PC-9 (cell line): ENCODE measurements at regions not wholly inside any gene's neighbourhood (a gene's known extent, or its start where the extent isn't known, plus 50 kb on each side); places are given as distances from the start of the nearest gene placed in this dataset.

Experiments used
- BruUV-seq: library from RNA; stranded (reverse); fragments of 400-500 nt; replicated peaks from 2 replicates; lab custom pipeline; 2021; lab: Mats Ljungman, UMichigan
- CTCF ChIA-PET: fragments of 300-600 bp; sonication (Branson Sonifier 250); formaldehyde crosslinking; loops from one replicate; lab custom pipeline; 2022; ENCODE audit warnings: antibody characterized with exemption; lab: Charles Lee
- POLR2A ChIA-PET: fragments of 300-600 bp; sonication (Branson Sonifier 250); formaldehyde crosslinking; loops from one replicate; lab custom pipeline; 2022; ENCODE audit warnings: antibody characterized with exemption; ENCODE audit not compliant: unreplicated experiment; lab: Charles Lee
- DNase-seq, 2 experiments: peaks; one replicate each; pipeline versions ENCODE4 v3.0.0 to v3.0.0-alpha.2; 2015 to 2022; ENCODE audit warnings: mixed read lengths in 1 of 2
- H2AFZ ChIP-seq: fragments of 200-600 bp; sonication (generic); 2 replicates; pipeline ENCODE4 v1.8.1; 2017; ENCODE audit warnings: antibody characterized with exemption
- H3F3A ChIP-seq: fragments of 200-600 bp; sonication (generic); 2 replicates; pipeline ENCODE4 v1.8.1; 2017; ENCODE audit warnings: antibody characterized with exemption, mild to moderate bottlenecking, low read depth; ENCODE audit not compliant: insufficient read depth
- H3K27ac ChIP-seq: fragments of 200-600 bp; sonication (generic); 2 replicates; pipeline ENCODE4 v1.6.1; 2016; ENCODE audit warnings: mixed run types
- H3K27me3 ChIP-seq: fragments of 200-600 bp; sonication (generic); 2 replicates; pipeline ENCODE4 v1.6.1; 2016; ENCODE audit warnings: low read depth, mixed run types; ENCODE audit not compliant: insufficient read depth
- H3K36me3 ChIP-seq: fragments of 200-600 bp; sonication (generic); 2 replicates; pipeline ENCODE4 v1.6.1; 2016; ENCODE audit warnings: low read depth, mixed run types
- H3K4me1 ChIP-seq: fragments of 200-600 bp; sonication (generic); replicated peaks from 2 replicates; pipeline ENCODE4 v1.6.1; 2016; ENCODE audit warnings: mixed run types; ENCODE audit not compliant: insufficient read depth
- H3K4me2 ChIP-seq: fragments of 200-600 bp; sonication (generic); 2 replicates; pipeline ENCODE4 v1.6.1; 2017; ENCODE audit warnings: mixed run types
- H3K4me3 ChIP-seq: fragments of 200-600 bp; sonication (generic); 2 replicates; pipeline ENCODE4 v1.6.1; 2016; ENCODE audit warnings: mixed run types
- H3K79me2 ChIP-seq: fragments of 200-600 bp; sonication (generic); 2 replicates; pipeline ENCODE4 v1.6.1; 2017; ENCODE audit warnings: low read depth, mixed run types
- H3K9me2 ChIP-seq: fragments of 200-600 bp; sonication (generic); 2 replicates; pipeline ENCODE4 v1.8.1; 2017; ENCODE audit warnings: mild to moderate bottlenecking; ENCODE audit not compliant: insufficient read depth
- H3K9me3 ChIP-seq: fragments of 200-600 bp; sonication (generic); 2 replicates; pipeline ENCODE4 v1.8.1; 2016; ENCODE audit warnings: low read depth; ENCODE audit not compliant: insufficient read depth
- H4K20me1 ChIP-seq: fragments of 200-600 bp; sonication (generic); 2 replicates; pipeline ENCODE4 v1.8.1; 2017; ENCODE audit not compliant: insufficient read depth
- CTCF ChIP-seq: fragments of 200-600 bp; sonication (generic); conservative IDR thresholded peaks from 2 replicates; pipeline ENCODE4 v1.6.1; 2017; ENCODE audit warnings: mixed run types, antibody characterized with exemption, mild to moderate bottlenecking, moderate library complexity
- EZH2 ChIP-seq: fragments of 200-600 bp; sonication (generic); IDR thresholded peaks from 2 replicates; pipeline ENCODE4 v1.8.0; 2017; ENCODE audit warnings: antibody characterized with exemption, low read depth
- intact Hi-C: fragments of 100-400 bp; cut with micrococcal nuclease; formaldehyde crosslinking; loops from one replicate; pipeline ENCODE4 v1.10.0; 2022; ENCODE audit not compliant: unreplicated experiment

- Histone ChIP-seq H3K4me1 (no peaks in the 10 kb centered on the region), H3K4me3 (no peak overlapping the region), H4K20me1 (no peaks in the 10 kb centered on the region), H3K27ac (no peak overlapping the region), H3K79me2 (no peaks in the 10 kb centered on the region), H3K4me2 (no peak overlapping the region), H3K9me3 (no peaks in the 10 kb centered on the region), H2AFZ (no peak overlapping the region), H3F3A (no peaks in the 10 kb centered on the region), H3K9me2 (no peaks in the 10 kb centered on the region), H3K36me3 (no peaks in the 10 kb centered on the region), H3K27me3 (no peaks in the 10 kb centered on the region)
- ChIA-PET POLR2A (no interaction called here), CTCF (no interaction called here)
- intact Hi-C loops: no loop called here
- no peak for DNase-seq
- no TSS peak for BruUV-seq
- no peak for TF ChIP-seq CTCF
- TF ChIP-seq EZH2: no peak
These were observed 180.2 kb downstream of the DRD1 start for GRCh38 chr5:175263776-175264175.

GRCh38 chr5:175261526-175261925, 182.5 kb downstream of the DRD1 start:
- H2AFZ ChIP-seq: no peak overlapping the region
- H3K4me3 ChIP-seq: no peak overlapping the region
- no peaks in the 10 kb centered on the region for H3K9me3 ChIP-seq
- TF ChIP-seq CTCF: no peak
- TF ChIP-seq EZH2: no peak
- no peaks in the 10 kb centered on the region for H3K79me2 ChIP-seq
- BruUV-seq: no TSS peak
- no peaks in the 10 kb centered on the region for H3K36me3 ChIP-seq
- no peaks in the 10 kb centered on the region for H3K9me2 ChIP-seq
- ChIA-PET CTCF (no interaction called here), POLR2A (no interaction called here)
- H3K27me3 ChIP-seq: no peaks in the 10 kb centered on the region
- no peak overlapping the region for H3K4me2 ChIP-seq
- H4K20me1 ChIP-seq: no peaks in the 10 kb centered on the region
- DNase-seq: no peak
- no peaks in the 10 kb centered on the region for H3F3A ChIP-seq
- no peak overlapping the region for H3K27ac ChIP-seq
- intact Hi-C loops: no loop called here
- H3K4me1 ChIP-seq: no peaks in the 10 kb centered on the region

DNA sequence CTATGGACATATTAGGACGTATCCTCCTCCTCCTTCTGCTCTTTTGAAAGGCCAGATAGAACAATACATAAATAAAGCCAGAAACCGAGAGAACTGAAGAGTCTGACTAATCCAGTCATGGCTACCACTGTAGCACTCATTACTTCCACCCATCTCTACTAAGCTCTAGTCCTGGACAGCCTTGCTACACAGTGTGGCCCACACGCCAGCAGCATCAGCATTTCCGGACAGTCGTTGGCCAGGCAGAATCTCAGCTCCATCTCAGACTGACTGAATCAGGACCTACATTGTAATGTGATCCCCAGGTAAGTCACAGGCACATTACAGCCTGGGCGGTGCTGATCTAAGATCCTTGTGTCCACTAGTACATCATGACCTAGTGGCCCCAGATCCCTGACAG, 182.9 kb downstream of the DRD1 start:
- BruUV-seq: no TSS peak
- ChIA-PET POLR2A (no interaction called here), CTCF (no interaction called here)
- no peak for DNase-seq
- no peaks in the 10 kb centered on the region for H3K27me3 ChIP-seq
- intact Hi-C loops: no loop called here
- H2AFZ ChIP-seq: no peak overlapping the region
- no peaks in the 10 kb centered on the region for H3K4me1 ChIP-seq
- H3K36me3 ChIP-seq: no peaks in the 10 kb centered on the region
- TF ChIP-seq EZH2: no peak
- no peak for TF ChIP-seq CTCF
- H4K20me1 ChIP-seq: no peaks in the 10 kb centered on the region
- H3K79me2 ChIP-seq: no peaks in the 10 kb centered on the region
- H3K9me2 ChIP-seq: no peaks in the 10 kb centered on the region
- H3K27ac ChIP-seq: no peak overlapping the region
- H3F3A ChIP-seq: no peaks in the 10 kb centered on the region
- H3K9me3 ChIP-seq: no peaks in the 10 kb centered on the region
- H3K4me3 ChIP-seq: no peak overlapping the region
- H3K4me2 ChIP-seq: no peak overlapping the region
